ENCODE measurements at regions not wholly inside any gene's neighbourhood (a gene's known extent, or its start where the extent isn't known, plus 50 kb on each side); places are given as distances from the start of the nearest gene placed in this dataset.

GRCh38 chr16:64417711-64418227, 704.1 kb downstream of the CDH11 start:
- TF ChIP-seq CTCF (IDR thresholded peaks at IDR 0.05) (no peak), POLR2A (IDR thresholded peaks at IDR 0.05) (no peak)
